ENCODE measurements at regions not wholly inside any gene's neighbourhood (a gene's known extent, or its start where the extent isn't known, plus 50 kb on each side); places are given as distances from the start of the nearest gene placed in this dataset.
"Not testable (repeated sequence)": the region's sequence is repeated elsewhere in the genome, so short reads cannot be mapped to it uniquely, and the experiment has no call there.

DNA sequence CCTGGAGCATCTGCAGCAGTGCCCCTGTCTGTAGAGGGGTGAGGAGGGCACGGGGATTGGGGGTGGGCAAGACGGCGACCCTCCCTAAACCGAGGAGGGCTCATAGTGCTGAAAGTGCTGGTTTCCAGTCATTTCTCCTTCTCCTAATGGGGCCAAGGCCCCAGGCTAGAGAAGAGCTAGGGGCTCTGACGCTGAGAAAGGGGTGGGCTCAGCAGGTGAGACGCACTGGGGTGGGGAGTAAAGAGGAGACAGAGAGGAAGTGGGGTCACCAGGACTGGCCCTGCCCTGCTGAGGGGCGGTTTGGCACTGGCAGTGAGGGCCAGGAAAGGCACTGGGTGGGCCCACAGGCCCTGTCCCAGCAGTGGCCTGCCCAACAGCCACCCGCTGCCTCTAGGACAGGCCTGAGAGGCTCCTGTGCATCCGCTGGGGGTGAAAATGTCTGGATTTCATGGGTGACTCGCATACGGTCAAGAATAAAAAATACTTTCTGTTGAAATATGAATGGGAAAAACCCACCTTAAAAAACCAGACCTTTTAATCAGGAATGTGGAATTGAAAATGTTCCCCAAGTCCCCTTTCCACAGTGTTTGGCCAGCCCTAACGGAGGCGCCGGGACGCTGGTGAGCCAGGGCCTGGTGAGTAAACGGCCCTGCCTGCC lies 122.4 kb upstream of the SMURF2 start:
- no peak for DNase-seq

GRCh38 chr17:64783556-64784352 lies 121.6 kb upstream of the SMURF2 start:
- DNase-seq: no peak

DNA sequence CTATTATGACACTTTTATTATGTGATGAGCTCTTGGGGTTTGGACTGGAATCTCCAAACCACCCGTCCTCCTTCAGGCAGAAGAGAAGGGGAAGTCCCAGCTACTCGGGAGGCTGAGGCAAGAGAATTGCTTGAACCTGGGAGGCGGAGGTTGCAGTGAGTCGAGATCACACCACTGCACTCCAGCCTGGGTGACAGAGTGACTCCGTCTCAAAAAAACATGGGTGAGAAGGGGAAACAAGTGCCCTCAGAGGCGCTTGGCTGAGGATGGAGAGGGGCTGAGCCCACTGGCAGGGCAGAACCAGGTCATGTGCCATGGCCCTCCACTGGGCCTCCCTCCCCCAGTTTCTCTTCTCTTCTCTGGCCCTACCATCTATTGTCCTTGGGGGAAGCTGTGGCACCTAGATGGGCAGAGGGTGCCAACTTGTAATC lies 120.9 kb upstream of the SMURF2 start:
- no peak for DNase-seq

- DNase-seq: no peak
These were observed 119.9 kb upstream of the SMURF2 start for GRCh38 chr17:64781810-64782555.

DNA sequence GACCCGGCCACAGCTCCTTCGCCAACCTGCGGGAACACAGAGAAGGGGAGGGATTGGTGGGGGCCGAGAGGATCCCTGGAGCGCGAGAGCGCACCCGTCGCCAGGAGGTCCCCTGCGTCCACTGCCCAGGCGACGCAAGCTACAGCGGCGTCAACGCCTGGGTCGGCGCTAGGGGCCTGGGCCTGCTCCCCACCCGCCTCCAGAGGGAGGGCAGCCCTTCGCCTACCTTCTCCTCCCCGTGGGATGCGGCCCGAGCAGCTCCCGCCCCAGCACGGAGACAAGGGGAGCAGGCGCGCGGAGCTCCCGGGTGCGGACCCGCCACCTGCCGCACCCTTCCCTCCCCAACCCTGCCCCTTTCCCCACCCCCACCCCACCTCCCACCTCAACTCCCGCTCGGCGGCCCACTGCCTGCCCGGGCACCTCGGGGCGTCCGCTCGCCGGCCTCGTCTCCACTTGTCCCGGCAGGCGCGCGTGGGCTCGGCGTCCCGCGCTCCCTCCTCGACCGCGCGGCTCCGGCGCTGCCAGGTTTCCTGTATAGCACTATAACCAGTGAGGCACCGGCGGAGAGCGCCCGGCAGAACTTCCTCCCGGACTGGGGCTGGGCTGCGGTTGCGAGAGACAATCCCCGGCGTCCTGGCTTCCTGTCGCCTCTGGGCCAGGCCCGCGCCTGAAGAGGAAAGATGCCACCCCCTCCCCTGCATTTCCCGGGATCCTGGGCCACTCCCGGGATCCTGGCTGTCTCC lies 119.1 kb upstream of the SMURF2 start:
- DNase-seq: peak in 4 of 5 donors; percentile 31 to 71 (median 40)

DNA sequence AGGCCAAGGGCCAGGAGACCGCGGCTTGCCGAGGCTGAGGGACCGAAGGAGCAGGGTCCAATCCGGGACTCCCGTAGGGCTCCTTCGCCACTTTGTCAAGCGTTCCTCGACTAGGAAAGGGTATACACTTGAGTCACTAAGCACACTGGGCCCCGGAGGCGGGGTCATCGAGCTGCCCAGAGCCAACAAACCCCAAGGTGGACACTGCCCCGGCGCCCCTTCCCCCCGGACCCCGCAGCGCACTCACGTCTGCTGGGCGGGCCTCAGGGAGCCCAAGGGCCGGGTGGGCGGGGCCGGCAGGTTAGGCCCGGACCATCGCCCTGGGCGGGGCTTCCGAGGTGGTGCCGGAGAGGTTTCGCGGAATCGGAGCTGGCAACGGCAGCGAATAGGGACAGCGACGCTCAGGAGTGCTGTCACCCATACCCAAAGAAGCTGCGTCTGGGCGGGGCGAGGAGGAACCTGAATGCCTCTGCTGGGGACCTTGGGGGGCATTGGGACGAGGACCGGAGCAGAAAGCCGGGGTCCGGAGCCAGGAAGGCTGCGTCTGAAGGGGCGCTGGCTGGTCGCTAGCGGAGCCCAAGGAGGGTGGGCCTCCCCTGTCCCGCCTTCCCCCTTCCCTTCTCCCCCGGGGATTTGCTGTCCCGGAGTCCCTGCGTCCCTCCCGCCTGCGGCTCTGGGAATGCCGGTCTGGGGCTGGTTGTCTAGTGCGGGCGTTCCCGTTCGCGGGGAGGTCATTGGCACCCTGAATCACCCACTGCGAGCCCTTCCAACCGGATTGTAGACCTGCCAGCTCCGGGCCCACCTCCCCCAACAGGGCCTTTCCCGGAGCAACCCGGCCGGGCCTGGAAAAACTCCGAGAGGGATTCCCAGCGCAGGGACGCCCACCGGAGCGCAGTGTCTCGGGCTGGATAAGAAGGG lies 118.2 kb upstream of the SMURF2 start:
- DNase-seq: peak; percentile 67 to 92 (median 76)

- DNase-seq: no peak
These were observed 117.4 kb upstream of the SMURF2 start for GRCh38 chr17:64779376-64780095.

DNA sequence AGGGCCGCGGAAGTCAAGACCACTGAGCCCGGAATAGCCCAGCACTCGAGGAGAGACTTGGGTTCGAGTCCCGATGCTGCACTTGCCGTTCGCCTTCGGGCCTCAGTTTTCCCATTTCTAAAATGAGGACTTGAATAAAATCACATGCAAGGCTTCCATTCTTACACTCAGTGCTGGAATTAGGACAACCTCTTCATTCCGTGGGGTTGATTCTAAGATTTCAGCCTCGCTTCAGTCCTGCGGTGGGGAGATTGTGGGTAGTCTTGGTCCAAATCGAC lies 116.9 kb upstream of the SMURF2 start:
- DNase-seq: not testable (repeated sequence)

DNA sequence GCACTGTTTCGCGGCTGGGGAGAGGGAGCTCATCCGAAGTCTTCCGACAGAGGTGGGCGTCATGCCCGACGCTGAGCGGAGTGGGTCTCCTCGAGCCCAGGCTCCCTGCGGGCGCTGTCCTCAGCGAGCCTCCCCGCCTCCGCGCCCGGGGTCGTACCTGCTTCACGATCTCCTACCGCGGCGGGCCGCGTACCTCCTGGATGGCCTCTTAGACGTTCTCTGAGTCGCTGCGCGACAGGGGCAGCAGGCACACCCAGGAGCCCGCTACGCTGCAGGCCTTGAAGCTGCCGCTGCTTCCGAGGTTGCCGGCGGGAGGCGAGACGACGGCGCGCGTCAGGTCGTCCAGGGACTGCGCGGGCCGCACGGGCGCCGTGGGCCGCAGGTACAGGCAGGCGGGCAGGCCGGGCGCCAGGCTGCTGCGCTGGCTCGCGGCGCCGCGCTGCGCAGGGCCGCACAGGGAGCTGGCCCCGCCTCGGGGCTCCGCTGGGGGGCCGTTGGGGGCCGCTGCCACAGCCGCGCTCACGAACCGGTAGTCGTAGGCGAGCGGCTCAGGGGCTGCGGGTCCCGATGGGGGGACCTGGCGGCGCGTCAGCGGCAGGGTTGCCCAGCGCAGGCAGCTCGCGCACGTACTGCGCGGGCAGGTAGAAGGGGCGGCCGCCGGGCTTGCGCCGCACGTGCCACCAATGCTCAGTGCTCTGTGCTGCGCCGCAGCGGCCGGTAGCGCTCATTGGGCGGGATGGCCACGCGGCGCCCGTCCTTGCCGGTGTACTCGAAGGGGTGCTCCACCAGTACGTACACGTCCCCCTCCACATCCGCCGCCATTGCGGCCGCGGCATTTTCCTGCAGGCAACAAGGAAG lies 116.4 kb upstream of the SMURF2 start:
- DNase-seq: no peak

DNA sequence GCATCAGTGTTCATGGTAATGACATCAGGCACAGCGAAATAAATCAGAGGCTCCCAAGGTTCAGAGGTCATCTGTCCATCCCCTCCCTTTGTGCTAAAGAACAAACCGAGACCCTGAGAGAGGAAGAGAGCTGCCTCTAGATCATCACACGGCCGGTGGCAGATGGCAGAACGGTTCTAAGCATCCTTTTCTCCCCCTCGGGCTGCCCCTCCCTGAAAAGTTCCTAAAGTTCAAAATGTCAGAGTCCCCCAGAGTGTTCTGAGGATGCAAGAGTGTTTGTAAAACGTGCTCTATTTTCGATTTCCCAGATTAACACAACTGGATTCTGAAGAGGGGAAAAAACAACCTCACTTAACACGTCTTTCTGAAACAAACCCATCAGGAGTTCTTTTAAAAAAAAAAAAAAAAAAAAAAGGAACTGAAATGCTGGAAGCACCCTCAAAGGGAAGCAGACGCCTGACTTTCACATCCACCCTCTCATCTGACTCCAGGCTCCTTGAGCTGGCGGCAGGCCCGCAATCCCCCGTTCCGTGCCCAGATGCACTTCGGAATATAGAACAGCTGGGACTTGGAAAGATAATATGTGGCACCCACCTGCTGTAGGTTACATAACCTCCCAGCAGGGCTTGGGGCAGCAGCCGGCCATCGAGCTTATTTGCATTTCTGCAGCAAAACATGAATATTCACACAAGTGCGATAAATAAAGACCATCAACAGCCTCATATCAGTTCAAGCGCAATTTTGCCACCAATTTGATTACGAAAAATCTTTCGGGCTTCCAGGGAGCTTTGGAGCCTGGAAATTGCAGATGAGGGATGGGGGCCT lies 115.5 kb upstream of the SMURF2 start:
- no peak for DNase-seq

DNA sequence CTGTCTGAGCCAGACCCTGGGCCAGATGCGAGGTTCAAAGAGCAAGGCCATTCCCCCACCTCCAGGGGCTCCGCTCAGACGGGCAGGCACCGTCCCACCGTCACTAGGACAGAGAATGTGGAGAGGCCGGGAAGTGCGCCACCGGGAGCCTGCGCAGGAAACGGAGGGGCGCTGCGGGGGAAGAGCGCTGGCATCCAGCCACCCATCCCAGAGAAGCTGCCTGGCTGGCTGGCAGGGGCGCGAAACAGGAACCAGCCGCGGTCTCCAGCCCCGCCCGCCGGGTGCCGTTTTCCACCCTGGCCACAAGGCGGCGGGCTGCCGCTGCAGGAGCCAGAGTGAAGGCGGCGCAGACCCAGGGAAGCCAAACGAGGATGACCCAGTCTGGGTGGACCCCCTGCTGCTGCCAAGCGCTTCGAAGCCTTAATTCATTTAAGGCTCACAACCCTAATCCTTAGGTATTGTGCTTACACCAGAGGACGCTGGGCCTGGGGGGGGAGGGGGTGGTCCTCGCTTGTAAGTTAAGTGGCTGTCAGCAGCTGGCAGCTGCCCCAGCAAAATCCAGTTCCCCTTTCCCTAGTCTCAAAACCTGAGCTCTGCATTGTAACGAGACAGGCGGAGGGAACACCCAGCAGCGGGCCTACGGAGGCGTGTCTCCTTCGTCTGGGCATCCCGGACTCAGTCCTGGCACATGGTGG lies 114.8 kb upstream of the SMURF2 start:
- DNase-seq: peak; percentile 56 to 72 (median 63)

GRCh38 chr17:64775701-64776570 lies 113.8 kb upstream of the SMURF2 start:
- DNase-seq: no peak

DNA sequence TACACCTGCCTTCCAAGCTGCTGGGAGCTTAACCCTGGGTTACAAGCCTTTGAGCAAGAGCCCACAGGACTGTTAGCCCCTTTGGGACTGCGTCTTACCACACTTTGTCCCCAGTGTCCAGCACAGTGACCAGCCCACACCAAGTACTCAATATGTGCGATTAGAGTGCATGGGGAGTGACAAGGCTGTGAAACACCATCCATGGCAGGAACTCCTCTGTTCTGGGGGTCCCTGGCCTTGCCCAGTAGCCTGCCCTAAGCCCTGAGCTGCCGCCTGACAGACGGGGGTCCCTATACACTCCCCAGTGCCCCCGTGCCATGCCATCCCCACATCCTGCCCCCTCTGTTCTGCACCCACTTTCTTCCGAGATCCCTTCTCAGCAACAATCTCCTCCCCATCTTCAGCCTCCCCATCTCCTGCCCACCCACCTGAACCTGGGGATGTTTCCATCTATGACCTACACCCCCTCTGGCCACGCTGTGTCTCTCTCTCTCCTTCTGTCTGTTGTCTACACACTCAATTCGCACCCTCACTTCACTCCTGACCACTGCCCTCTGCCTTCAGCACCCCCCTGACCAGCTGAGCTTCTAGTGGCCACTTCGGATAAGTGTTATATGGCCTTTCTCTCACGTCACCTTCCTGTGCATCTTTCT lies 112.9 kb upstream of the SMURF2 start:
- no peak for DNase-seq

GRCh38 chr17:64773836-64774761 lies 112.0 kb upstream of the SMURF2 start:
- DNase-seq: no peak

GRCh38 chr17:64773386-64773835 lies 111.3 kb upstream of the SMURF2 start:
- no peak for DNase-seq

DNA sequence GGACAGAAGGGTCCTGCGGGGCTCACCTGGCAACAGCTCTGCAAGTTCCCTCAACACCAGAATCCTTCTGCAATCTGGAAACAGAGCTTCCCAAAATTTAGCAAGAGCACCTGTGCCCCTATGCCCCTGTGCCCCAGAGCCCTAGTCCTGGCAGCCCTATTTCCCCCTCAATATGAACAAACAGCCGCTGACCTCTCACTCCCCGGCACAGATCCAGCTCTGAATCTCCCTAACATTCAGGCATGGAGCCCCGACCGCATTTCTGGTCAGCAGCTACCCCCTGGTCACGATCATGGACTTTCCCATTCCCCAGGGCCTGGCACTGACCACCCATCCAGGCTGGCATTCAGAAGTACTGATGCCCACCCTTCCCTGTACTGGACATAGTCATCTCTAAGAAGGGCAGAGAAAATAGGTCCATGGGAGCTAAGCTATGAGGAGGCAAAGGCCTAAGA lies 110.8 kb upstream of the SMURF2 start:
- DNase-seq: no peak

All from T-helper 1 cell (primary cell).